GM10266 (cell line): ENCODE measurements at regions not wholly inside any gene's neighbourhood (a gene's known extent, or its start where the extent isn't known, plus 50 kb on each side); places are given as distances from the start of the nearest gene placed in this dataset.

Source experiments
- DNase-seq: peaks from one replicate; pipeline ENCODE4 v3.0.0; 2012; ENCODE audit errors: extremely low spot score
- TF ChIP-seq, protein P1 (sequence below): IDR thresholded peaks from 2 replicates; pipeline ENCODE4 v1.5.1; 2012; ENCODE audit warnings: mild to moderate bottlenecking, low read depth; ENCODE audit not compliant: control insufficient read depth, insufficient read depth; ENCODE audit errors: missing control alignments

- no peak for DNase-seq
Measured at GRCh38 chr18:45349019-45349418, 266.3 kb upstream of the SLC14A2 start.

GRCh38 chr18:45349467-45349866 lies 265.8 kb upstream of the SLC14A2 start:
- DNase-seq, result no peak
- TF ChIP-seq, protein P1, sequence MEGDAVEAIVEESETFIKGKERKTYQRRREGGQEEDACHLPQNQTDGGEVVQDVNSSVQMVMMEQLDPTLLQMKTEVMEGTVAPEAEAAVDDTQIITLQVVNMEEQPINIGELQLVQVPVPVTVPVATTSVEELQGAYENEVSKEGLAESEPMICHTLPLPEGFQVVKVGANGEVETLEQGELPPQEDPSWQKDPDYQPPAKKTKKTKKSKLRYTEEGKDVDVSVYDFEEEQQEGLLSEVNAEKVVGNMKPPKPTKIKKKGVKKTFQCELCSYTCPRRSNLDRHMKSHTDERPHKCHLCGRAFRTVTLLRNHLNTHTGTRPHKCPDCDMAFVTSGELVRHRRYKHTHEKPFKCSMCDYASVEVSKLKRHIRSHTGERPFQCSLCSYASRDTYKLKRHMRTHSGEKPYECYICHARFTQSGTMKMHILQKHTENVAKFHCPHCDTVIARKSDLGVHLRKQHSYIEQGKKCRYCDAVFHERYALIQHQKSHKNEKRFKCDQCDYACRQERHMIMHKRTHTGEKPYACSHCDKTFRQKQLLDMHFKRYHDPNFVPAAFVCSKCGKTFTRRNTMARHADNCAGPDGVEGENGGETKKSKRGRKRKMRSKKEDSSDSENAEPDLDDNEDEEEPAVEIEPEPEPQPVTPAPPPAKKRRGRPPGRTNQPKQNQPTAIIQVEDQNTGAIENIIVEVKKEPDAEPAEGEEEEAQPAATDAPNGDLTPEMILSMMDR, result no peak

More at GRCh38 chr18:45349019-45349418, 266.3 kb upstream of the SLC14A2 start:
- TF ChIP-seq, protein P1, result no peak

DNA sequence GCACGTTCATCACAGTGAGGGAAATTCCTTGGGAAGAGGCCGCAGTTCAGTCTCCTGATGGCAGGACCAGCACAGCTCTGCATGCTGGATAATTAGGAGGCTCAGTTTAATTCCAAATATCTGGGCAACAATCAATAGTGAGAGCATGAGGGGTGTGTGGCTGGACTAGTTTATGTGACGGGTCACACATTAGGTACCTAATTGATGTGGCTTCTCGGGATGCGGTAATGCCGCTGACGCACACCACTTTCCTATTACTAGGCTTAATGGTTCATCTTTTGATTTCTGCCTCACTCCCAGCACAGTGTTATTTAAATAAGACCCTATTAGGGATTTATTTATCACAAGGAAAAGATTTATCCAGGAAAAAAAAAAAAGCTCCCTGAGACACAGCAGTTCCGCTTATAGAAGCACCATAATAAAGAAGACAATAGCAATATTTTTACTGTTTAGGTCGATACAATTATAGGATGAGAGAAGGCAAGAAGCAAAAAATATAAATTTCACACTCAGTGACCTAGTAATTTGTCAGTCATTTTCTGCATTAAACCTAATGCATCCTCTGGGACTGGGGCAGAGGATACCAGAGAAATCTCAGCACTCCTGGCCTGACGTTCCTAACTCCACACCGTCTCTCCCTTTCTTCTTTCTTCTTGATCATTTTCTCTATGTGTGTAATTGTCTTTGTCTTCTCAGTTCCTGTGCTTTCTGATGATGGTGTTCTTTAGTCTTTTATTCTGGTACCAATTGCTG lies 264.7 kb upstream of the SLC14A2 start:
- DNase-seq, result no peak
- TF ChIP-seq, protein P1, result no peak

GRCh38 chr18:45352874-45353273 lies 262.4 kb upstream of the SLC14A2 start:
- DNase-seq, result no peak
- TF ChIP-seq, protein P1, result no peak

- TF ChIP-seq, protein P1, result no peak
- DNase-seq, result no peak
Measured at GRCh38 chr18:45353530-45353929, 261.7 kb upstream of the SLC14A2 start.

GRCh38 chr18:45355944-45356520 lies 259.2 kb upstream of the SLC14A2 start:
- TF ChIP-seq, protein P1, result no peak
- DNase-seq, result no peak
